AG04450 (cell line): ENCODE measurements at regions not wholly inside any gene's neighbourhood (a gene's known extent, or its start where the extent isn't known, plus 50 kb on each side); places are given as distances from the start of the nearest gene placed in this dataset.

Experiments
- CTCF ChIA-PET: fragments of 300-600, 350-600 bp; formaldehyde crosslinking; extraction: SDS; loops from one replicate; lab custom pipeline; 2022; ENCODE audit warnings: antibody characterized with exemption, inconsistent platforms; lab: Charles Lee
- POLR2A ChIA-PET: fragments of 350-600 bp; formaldehyde crosslinking; extraction: SDS; loops from one replicate; lab custom pipeline; 2021; ENCODE audit warnings: antibody characterized with exemption, inconsistent platforms; lab: Yijun Ruan, JAX
- DNase-seq: peaks from one replicate; pipeline ENCODE4 v3.0.0-alpha.2; 2011; ENCODE audit warnings: low read depth, low spot score
- H3K27ac ChIP-seq: one replicate; pipeline ENCODE4 v1.5.1; 2012; ENCODE audit warnings: low read depth, low read length, control low read depth
- H3K27me3 ChIP-seq: one replicate; pipeline ENCODE4 v1.6.0; 2012; ENCODE audit warnings: low read length; ENCODE audit not compliant: control insufficient read depth, insufficient read depth
- H3K4me3 ChIP-seq: 2 replicates; pipeline ENCODE4 v1.5.1; 2011; ENCODE audit warnings: mild to moderate bottlenecking, low read depth, low read length, control low read depth
- H3K9me3 ChIP-seq: 2 replicates; pipeline ENCODE4 v1.5.1; 2012; ENCODE audit warnings: low read length; ENCODE audit not compliant: control insufficient read depth, insufficient read depth
- CTCF ChIP-seq: IDR thresholded peaks from 2 replicates; pipeline ENCODE4 v1.5.1; 2011; ENCODE audit warnings: low read depth, low read length, control low read depth, inconsistent platforms

GRCh38 chr2:38465789-38466127, 88.7 kb upstream of the ATL2 start:
- no peak for DNase-seq
- H3K27me3 ChIP-seq: peaks cover 10% of the 10 kb centered on the region
- H3K4me3 ChIP-seq: no peak overlapping the region
- CTCF ChIA-PET: interaction anchor here (0.6 to 1.3 kb wide), 3 partner anchors 9 to 151 kb away, joined by 3 to 10 read pairs (median 4); no protein-coding TSS in a partner anchor
- H3K27ac ChIP-seq: no peak overlapping the region
- POLR2A ChIA-PET: interaction anchor here (0.6 kb wide), 1 partner anchor 78 kb away, joined by 7 read pairs; no protein-coding TSS in a partner anchor
- H3K9me3 ChIP-seq: no peaks in the 10 kb centered on the region
- TF ChIP-seq CTCF: peak; percentile 44

GRCh38 chr2:38464971-38465788, 88.1 kb upstream of the ATL2 start:
- ChIA-PET POLR2A (interaction anchor here (0.6 kb wide), 1 partner anchor 78 kb away, joined by 7 read pairs; no protein-coding TSS in a partner anchor), CTCF (interaction anchor here (0.6 to 1.3 kb wide), 3 partner anchors 10 to 150 kb away, joined by 3 to 10 read pairs (median 4); no protein-coding TSS in a partner anchor)
- Histone ChIP-seq H3K4me3 (no peak overlapping the region), H3K27me3 (peaks cover 10% of the 10 kb centered on the region), H3K27ac (no peak overlapping the region), H3K9me3 (no peaks in the 10 kb centered on the region)
- DNase-seq: no peak
- no peak for TF ChIP-seq CTCF

GRCh38 chr2:38463752-38464151, 86.7 kb upstream of the ATL2 start:
- DNase-seq: no peak
- no peak overlapping the region for H3K4me3 ChIP-seq
- H3K27me3 ChIP-seq: peaks cover 14% of the 10 kb centered on the region
- TF ChIP-seq CTCF: no peak
- H3K9me3 ChIP-seq: no peaks in the 10 kb centered on the region
- H3K27ac ChIP-seq: no peak overlapping the region
- CTCF ChIA-PET: no interaction called here
- POLR2A ChIA-PET: no interaction called here

DNA sequence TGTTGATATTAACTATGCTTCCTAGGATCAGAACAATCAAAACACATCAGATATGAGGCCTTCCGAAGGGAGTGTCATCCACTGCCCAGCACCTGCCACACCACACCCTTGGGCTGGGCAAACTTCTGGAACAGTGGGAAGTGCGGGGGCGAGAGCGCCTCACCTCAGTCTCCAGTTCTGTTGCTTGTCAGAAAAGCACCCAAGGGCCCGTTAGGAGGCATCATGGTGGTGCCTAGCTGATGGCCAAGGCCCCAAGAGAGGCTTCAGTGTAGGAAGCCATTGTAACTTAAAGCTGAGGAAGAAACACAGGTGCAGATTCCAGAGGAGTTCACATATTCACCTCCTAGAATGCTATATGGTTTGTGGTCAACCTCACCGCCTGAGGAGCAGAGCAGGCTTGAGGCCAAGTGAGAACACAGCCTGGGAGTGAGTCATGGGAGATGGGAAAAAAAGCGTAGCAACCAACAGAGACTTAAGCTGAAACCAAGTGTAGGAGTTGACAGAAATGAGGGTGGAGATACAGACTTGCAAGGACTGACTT, 85.1 kb upstream of the ATL2 start:
- no peak overlapping the region for H3K4me3 ChIP-seq
- ChIA-PET CTCF (no interaction called here), POLR2A (interaction anchor here (1.0 kb wide), 1 partner anchor 289 kb away, joined by 6 read pairs; the partner anchor contains the start of gene SRSF7)
- peak; percentile 80 for DNase-seq
- no peak for TF ChIP-seq CTCF
- no peak overlapping the region for H3K27ac ChIP-seq
- H3K27me3 ChIP-seq: peaks cover 22% of the 10 kb centered on the region
- no peaks in the 10 kb centered on the region for H3K9me3 ChIP-seq

DNA sequence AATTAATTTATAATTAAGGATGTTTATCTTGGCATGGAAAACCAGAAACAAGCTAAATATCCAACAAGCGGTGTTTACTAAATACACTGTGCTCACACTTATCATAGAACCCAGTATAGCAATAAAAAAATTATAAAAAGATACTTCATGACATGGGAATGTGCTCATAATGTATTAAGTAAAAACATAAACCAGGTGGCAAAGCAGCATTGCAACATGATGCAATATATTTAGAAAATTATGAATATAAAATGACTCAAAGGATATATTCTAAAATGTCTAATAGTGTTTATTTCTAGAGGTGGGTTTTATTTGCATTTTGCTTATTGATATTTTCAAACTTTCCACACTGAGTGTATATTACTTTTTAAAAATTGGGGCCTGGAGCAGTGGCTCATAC, 84.4 kb upstream of the ATL2 start:
- Histone ChIP-seq H3K9me3 (no peaks in the 10 kb centered on the region), H3K27me3 (peaks cover 27% of the 10 kb centered on the region), H3K27ac (no peak overlapping the region), H3K4me3 (no peak overlapping the region)
- POLR2A ChIA-PET: no interaction called here
- CTCF ChIA-PET: no interaction called here
- DNase-seq: no peak
- TF ChIP-seq CTCF: no peak
